Islet precursor cell (in vitro differentiated cells): ENCODE measurements at regions not wholly inside any gene's neighbourhood (a gene's known extent, or its start where the extent isn't known, plus 50 kb on each side); places are given as distances from the start of the nearest gene placed in this dataset.
"Not testable (repeated sequence)": the region's sequence is repeated elsewhere in the genome, so short reads cannot be mapped to it uniquely, and the experiment has no call there.

Experiments used
- DNase-seq: peaks from one replicate; pipeline ENCODE4 v3.0.0-alpha.2; 2018

DNA sequence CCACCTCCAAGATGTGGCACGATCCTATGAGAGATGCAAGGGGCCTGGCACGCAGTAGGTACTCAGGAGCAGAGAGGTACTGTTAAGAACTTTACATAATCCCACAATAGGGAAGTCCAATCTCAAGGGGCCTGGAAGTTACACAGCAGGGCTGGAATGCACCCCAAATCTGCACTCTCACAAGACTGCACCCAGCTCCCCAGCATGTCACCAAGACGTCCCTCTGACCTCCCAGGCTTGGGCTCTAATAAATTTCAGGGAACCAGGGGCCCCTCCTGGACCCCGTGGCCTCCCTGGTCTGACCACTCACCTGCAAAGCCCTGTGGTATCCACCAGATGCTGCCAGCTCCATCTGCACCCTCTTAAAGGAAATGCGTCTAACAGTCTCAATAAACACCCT, 94.9 kb downstream of the OAT start:
- DNase-seq, result peak; percentile 37

DNA sequence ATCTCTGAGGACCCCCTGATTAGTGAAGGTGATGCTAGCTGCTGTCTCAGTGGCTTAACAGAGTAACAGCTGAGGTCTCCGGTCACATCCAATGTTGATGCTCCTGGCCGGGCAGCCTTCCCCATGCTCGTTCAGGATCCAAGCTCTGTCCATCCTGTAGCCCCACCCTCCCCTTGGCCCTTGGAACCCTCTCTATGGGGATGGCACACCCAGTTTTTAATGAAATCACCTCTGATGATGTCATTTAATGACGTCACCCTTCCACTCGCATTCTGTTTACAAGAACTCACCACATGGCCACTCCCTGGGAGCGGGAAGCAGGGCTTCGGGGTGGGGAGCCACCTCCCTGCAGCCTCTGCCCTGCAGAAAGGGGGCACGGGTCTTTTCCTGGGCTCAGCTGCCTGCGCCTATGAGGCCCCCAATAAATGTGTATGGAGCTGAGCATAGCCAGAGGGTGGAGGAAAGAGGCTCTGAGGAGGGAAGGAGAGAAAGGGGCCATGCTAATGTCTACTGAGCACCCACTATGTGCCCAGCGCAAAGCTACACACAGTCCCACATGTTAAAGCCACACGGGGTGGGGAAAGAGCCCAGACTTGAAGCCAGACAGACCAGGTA, 95.5 kb downstream of the OAT start:
- DNase-seq, result peak; percentile 43

DNA sequence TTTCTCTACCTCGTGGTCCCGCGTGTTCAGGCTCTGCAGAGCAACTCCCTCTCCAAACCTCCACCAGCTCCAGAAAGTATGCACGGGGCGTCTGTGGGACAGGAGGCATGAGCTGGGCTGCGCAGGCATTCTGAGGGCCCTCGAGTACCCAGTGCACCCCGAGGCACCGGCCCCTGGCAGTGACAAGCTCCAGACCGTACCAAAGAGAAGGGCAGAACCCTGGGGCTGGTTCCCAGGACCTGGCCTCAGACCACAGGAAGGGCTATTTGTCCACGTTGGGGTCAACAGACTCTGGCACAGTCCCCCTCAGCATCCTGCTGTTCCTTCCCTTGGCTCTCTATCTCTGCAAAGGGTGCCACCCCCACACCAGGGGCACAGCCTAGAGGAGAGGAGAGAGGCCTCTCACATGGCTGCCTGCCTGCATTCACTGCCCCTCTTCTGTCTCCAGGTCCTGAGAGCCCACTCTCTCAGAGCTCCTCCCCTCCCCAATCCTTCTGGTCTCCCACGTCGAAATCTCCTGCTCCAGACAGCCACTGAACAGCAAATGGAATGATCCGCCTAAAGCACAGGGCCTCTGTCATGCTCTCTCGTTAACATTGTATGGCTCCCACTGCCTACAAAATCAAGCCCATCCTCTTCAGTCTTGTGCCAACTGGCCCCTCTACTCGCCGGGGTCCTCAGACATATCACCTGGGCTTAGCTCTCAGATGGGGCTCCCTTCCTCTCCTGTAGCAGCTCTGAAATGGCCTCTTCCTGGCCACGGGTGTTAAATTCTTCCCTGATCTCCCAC, 96.3 kb downstream of the OAT start:
- DNase-seq, result peak; percentile 32

DNA sequence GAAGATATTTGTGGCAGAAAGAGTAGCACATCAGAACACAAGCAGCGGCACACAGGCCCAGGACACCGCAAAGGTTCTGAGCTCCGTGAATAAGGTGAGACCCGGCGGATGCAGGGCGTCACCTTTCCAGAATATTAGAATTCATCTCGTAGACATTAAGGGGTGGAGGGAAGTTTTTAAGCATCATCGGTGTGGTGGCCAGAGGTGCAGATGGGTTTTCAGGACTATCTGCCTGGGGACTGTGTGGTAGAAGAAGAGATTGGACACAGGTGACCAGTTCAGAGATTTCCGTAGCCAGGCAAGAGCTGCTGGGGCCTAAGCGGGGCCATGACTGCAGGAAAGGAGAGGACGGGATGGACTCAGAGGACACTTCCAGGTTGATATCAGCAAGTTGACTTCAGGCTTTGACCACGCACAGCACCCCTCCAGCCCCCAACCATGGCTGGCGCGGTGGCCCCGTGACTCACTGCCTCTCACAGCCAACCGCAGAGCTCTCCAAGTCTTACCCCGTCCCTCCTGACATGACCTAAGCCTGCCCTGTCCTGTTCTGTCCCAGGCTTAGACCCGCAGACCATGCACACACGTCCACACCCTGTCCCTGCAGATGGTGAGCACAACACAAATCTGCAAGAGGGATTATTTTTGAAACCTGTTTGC, 97.2 kb downstream of the OAT start:
- peak; percentile 43 for DNase-seq

DNA sequence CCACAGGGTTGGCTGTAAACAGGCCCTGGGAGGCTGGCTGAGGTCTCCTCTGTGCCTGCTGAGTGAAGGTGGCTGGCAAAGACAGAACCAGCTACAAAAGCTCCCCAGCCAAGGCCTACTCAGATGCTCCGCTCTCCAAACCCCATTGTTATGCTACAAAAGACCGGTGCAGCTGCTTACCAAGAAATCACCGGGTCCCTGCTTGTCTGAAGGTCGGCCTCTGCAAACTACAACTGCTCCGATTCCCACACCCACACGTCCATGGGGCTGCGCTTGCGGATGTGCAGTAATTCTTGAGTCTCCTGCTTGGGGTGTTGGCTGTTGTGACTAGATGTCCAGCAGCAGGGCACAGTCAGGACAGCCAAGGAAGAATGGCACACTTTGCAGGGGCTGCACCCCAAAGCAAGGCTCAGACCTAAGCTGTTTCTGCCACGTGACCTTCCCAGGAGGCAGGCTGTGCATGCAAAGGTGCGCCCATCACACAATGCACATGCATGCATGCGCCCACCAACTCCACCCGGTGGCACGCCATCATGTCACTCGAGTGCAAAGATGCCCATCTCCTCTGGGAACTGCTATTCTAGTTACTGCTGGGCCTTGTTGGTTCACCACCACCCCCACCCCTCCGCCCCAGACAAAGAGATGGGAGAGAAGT, 97.8 kb downstream of the OAT start:
- DNase-seq, result peak; percentile 35

DNA sequence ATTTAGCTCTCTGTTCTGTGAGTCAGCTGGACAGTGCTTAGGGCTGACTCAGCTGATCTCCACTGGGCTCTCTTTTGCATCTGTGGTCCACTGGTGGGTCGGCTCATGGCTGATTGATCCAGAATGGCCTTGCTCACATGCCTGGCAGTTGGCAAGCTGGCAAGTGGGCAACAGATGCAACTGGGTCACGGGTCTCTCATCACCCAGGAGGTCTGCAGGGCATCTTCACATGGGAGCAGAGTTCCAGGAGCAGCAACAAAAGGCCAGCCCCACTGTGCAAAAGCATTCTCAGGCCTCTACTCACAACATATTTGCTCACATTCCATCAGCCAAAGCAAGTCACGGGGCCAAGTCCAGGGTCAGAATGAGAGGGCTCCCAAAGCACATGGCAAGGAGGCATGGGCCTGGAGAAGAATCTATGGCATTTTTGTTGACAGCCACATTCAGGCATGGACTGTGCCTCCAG, 98.8 kb downstream of the OAT start:
- peak; percentile 55 for DNase-seq

DNA sequence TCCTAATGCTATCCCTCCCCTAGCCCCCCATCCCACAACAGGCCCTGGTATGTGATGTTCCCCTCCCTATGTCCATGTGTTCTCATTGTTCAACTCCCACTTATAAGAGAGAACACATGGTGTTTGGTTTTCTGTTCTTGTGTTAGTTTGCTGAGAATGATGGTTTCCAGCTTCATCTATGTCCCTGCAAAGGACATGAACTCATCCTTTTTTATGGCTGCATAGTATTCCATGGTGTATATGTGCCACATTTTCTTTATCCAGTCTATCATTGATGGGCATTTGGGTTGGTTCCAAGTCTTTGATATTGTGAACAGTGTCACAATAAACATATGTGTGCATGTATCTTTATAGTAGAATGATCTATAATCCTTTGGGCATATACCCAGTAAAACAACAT, 99.2 kb downstream of the OAT start:
- not testable (repeated sequence) for DNase-seq

DNA sequence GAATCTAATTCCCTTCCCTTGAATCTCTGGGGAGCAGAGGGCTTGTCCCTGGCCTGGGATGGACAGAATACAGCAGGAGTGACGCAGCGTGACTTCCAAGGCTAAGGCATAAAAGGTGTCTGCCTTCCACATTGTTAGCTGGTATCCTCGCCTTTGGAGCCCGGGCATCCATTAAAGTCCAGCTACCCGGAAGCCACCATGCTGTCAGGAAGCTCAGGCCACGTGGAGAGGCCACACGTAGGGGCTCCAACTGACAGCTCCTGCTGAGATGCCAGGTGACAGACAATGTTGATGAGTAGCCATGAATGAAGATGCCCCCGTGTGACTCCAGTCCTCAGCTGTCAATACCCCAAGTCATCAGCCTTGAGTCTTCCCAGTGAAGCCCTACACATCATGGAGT, 99.9 kb downstream of the OAT start:
- DNase-seq, result peak; percentile 32

DNA sequence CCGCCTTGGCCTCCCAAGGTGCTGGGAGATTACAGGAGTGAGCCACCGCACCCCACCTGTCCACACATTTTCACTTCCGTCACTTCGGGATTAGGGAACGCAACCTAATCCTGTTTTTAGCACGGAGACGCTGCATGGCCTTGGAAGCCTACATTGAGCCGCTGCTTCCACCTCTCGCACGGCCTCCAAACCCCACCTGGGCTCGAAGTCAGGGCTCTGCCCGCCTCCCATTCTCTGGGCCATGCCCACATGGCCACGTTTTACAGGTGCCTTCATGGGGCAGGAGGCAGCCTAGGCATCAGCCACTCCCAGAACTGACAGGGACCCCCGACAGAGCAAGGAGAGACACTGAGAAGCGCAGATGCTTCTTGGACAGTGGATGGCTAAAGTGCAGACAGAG, 100.6 kb downstream of the OAT start:
- DNase-seq, result peak; percentile 42

DNA sequence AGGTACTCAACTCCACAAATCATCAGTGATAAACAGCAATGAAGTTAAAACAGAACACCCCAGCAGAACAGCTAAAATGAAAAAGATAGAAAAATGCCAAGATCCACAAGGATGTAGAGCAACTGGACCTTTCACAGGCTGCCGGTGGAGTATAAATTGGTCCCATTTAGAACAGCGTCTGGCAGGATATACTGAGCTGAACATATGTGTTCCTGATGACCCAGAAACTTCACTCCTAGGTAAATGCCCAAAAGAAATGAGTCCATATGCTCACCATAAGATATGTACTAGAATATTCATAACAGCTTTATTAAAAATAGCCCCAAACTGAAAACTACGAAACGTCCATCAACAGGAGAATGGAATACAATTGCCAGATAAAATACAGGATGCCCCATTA, 102.4 kb downstream of the OAT start:
- peak; percentile 15 for DNase-seq

DNA sequence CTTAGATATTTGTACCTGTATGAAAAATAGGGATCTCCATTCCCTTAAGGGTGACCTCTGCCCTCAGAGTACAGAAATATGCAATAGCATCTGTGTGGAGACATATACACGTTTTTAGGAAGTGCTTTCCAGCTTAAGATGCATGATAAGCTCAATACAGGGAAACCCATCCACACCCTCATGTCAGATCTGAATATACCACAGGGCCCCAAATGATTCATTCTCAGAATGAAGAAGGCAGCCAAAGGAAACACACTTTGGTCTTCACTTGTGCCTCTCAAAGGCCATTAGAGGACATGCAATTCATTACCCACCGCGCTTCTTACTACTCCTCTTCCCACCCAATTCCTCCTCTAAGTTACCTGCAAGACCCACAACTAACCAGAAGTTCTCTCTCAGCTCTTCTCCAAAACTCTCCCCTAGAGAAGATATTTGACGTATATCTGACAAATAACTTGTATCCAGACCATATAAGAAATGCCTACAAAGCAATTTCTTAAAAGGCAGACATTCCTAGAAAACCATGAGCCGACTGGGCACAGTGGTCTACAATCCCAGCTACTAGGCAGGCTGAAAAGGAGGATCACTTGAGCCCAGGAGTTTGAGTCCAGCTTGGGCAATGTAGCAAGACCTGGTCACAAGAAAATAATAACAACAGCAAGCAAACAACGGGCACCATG, 103.0 kb downstream of the OAT start:
- peak; percentile 11 for DNase-seq

DNA sequence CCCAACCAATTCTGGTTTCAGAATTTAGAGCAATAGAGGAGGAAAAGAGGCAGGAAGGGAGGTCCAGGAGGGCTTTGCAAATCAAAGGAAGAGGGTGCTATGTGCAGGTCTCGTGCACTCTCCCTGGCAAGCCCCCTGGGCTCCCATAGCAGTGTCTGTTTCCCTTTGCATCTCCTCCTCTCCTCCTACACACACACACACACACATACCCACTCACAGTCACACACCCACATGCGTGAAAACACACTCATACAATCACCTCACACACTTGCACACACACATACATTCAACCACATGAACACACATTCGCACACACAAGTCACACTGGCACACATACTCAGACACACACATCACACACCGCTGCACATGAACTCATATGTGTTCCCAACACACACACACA, 105.3 kb downstream of the OAT start:
- DNase-seq, result peak; percentile 32

DNA sequence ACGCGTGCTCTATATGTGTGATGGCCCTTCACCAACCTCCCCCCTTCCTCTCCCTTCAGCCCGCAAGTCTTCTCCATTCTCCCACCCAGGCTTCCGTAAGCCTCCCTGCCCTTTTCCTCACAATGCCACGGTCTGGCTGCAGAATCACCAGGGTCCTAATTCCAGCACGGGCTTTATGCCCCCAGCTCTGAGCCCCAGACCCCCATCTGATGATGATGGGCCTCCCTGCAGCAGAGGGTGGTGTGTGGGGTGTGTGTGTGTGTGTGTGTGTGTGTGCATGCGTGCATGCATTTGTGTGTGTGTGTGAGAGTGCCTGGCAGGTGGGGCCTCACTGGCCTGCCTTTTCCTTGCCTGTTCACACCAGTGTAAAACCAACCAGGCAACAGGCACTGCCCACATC, 109.9 kb downstream of the OAT start:
- DNase-seq, result peak; percentile 38

DNA sequence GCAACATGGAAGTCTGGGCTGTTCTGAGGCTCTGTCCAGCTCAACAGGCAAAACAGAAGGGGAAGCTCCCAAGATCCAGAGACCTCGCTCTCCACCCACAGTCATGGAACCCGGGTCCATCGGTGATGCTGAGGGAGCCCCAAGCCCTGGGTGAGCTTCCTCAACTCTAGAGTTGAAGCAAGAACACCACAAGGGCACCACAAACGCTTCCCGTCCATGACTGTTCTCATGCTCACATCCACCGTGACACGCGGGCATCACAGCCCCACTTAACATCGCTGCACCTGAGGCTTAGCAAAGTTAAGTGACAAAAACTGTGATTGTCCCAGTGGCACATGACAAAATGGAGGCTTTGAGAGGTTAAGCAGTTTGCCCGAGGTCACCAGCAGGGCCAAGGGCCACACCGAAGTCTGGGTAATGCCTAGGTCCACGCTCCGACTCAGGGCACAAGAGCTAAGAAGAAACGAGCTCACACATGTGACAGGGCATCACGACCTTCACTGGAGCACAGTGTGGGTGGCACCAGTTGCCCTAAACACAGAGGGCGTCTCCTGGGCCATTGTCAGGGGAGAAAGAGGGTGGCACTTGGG, 110.6 kb downstream of the OAT start:
- DNase-seq, result peak; percentile 24

DNA sequence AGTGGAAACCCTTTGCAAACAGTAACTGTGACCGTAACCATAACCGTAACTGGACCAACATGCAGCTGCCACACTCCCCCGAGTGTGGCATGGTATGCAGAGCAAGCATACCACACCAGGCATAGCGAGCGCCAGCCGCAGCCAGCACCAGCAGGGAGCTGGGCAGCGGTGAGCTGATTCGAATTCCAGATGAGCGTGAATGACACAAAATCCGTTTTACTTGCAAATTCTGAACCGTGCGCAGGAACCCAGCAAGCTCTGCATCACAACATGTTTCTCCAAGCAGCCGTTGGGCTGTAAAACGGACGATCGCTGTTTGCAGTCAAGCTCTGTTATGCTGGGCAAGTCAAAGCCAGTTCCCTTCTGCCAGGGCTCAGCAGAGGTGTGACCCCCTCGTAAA, 111.1 kb downstream of the OAT start:
- DNase-seq, result peak; percentile 38

DNA sequence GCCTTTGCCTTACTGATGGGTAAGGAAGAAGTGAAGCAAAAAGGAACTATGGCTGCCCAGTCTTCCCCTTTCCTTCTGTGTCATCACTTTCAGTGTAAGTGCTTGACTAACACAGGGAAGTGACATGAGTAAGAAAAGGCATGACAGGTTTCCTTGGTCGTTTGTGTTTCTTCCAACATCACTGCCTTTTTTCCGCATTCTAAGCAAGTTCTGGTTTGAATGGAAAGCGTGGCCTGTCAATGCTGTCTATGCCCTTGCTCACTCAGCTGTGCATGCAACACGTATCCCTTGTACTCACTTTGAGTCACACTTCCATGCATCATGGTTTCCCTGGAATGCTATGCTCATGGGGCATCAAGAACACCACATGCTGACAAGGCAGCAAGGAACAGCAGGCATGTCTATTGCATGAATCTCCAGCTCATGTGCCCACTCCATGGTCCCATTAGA, 111.8 kb downstream of the OAT start:
- no peak for DNase-seq

DNA sequence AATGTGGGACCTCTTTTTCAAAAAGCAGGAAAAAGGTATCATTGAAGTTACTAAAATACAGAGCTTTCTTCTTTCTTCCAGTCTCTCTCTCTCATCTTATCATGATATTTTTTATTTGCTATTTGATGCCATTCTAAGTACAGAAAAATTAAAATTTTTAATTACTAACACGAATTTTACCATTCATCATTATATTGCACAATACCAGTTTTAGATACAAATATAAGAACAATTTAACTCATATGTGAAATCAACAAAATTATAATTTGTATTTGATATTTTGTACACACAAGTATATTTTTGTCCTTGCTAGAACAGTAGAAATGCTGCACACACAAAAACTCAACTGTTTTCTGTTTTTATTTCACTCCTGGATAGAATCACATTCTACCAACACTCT, 112.2 kb downstream of the OAT start:
- no peak for DNase-seq

DNA sequence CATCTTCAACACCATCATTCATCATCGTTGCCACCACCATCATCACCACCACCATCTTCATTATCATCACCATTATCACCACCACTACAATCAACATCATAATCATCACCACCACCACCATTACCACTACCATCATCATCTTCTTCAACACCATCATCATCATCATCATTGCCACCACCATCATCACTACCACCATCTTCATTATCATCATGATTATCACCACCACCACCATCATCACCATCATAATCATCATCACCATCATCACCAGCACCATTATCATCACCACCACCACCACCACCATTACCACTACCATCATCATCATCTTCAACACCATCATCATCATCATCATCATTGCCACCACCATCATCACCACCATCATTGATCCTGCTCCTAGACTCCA, 112.7 kb downstream of the OAT start:
- no peak for DNase-seq

DNA sequence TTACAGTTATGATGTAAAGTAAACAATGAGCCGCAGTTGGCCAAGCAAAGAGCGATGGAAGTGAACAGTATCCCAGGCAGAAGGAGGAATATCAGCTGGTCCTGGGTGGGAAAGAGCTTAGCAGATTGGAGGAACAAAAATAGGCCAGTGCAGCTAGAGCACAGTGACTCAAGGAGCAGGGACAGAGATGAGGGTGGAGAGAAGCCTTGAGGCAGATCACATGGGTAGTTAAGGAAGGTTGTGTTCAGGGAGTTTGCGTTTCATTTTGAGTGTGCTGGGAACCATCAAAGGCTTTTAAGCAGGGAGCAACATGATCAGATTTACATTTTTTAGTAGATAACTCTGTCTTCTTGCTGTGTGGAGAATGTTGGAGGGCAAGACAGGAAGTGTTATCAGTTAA, 113.6 kb downstream of the OAT start:
- no peak for DNase-seq

DNA sequence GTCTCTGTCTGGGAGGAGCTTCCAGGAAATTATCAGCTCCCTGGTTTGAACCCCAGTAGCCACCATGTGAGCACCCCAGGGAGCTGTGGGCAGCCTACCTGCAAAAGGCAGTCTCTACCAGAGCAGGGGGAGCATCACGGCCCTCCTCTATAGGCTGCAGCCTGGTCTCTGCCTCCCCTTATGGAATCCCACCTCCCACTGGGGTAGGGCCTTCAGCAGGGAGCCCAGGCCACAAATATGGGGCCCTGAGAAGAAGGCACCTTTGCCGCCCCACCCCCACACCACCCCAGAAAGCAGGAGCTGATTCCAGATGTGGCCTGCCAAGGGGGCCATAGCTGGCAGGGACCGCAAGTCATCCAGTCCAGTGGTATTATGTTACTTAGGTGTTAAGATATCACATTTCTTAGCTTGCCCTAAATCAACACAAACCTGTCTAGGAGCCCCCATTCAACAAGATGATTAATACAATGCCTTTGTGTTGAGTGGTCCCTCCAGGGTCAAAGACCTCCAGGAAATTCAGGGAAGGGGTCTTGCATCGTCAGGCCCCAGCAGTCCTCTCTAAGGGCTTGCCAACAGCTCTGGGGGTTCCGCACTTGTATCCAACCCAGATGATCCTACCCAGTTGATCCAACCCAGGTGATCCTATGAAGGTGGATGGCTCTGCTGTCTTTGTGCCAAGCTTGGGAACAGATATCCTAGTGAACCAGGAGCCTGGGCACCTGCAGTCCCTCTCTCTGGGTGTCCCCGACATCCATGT, 114.9 kb downstream of the OAT start:
- no peak for DNase-seq

DNA sequence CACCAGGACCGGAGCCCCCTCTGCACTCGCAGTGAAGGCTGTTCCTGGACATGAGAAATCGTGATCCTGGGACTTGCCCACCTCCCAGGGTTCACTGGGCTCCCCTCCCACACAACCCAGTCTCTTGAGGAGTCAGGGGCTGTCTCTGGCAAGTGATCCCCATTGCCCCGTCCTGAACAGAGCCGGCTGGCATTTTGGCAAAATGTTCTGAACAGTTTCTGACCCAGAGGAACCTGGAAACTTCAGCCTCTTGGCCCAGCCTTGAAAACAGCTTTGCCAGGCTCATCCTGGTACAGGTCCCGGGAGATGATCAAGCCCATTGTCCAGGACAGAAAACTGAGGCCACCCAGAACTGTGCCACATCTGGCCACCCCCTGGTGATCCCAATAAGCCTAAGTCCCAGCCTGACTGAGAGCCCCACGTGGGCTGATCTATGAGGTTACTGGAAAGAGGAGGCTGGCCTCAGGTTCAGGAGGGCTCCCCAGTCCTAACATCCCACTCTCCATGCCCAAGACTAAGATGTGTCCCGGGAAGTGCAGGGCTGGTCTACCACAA, 115.7 kb downstream of the OAT start:
- no peak for DNase-seq
